HG03354 (cell line): ENCODE measurements at regions not wholly inside any gene's neighbourhood (a gene's known extent, or its start where the extent isn't known, plus 50 kb on each side); places are given as distances from the start of the nearest gene placed in this dataset.

ENCODE experiments used
- ATAC-seq: cut with Tn5 transposase; IDR thresholded peaks from one replicate; pipeline ENCODE4 v1.9.1; 2021; ENCODE audit warnings: mild to moderate bottlenecking; ENCODE audit not compliant: unreplicated experiment, poor library complexity, severe bottlenecking

DNA sequence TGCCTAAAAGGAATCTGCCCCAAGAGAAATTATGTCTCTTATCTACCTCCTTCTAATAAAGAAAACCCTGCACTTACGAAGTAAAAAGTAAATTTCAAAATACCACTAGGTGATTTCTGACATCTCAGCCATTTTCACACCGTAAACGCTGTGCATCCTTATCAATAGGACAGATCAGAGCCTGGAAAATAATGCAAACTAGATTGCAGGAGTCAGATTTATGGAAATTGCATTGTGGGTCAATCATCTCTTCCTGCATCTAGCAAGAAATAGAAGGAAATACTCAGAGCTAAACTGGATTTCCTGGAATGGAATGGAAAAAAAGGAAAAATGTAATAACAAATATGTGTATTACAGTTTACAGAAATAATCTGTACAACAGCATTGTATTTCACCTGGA is 114.3 kb upstream of the PLPPR4 start:
- ATAC-seq, result no peak

DNA sequence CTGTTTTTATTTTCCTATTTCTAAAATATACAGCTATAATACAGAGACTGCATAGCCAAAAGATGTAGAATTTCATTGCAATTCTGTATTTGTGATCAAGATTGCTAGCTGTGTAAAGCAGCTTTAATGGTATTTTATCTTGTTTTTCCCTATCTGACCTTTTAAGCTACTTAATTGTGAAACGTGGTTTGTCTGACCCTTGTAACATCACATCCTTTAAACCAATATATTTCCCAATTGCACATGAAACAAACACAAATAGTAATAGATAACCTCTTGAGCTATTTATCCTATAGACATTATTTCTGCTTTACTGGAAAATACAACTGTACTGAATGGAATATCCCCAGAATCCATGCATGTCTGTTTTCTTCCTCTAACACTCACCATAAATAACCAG is 112.2 kb upstream of the PLPPR4 start:
- no peak for ATAC-seq

DNA sequence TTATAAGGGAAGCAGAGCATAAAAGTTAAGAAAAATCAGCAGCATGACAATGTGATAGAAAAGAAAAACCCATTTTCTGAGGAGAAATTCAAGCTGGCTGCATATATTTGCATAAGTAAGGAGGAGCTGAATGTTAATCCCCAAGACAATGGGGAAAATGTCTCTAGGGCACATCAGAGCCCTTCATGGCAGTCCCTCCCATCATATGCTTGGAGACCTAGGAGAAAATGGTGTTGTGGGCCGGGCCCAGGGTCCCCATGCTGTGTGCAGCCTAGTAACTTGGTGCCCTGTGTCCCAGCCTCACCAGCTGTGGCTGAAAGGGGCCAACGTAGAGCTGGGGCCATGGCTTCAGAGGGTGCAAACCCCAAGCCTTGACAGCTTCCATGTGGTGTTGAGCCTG is 100.6 kb upstream of the PLPPR4 start:
- ATAC-seq, result no peak

DNA sequence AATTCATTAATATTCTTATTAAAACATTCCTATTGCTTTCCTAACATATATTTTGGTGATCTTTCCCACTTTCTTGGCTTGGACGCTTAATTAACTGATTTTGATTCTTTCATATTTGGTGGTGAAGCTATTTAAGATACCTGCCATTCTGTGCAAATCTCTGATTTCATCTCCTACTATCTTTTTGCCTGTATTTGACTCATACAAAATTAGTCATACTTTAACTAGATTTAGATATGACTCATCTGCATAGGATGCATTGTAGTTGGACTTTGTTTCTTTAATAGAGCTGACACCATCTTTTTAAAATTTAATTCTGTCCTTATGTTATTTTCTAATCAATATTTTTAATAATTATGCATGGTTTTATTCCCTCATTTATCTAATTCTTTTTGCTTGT is 93.8 kb upstream of the PLPPR4 start:
- peak; percentile 54 for ATAC-seq

DNA sequence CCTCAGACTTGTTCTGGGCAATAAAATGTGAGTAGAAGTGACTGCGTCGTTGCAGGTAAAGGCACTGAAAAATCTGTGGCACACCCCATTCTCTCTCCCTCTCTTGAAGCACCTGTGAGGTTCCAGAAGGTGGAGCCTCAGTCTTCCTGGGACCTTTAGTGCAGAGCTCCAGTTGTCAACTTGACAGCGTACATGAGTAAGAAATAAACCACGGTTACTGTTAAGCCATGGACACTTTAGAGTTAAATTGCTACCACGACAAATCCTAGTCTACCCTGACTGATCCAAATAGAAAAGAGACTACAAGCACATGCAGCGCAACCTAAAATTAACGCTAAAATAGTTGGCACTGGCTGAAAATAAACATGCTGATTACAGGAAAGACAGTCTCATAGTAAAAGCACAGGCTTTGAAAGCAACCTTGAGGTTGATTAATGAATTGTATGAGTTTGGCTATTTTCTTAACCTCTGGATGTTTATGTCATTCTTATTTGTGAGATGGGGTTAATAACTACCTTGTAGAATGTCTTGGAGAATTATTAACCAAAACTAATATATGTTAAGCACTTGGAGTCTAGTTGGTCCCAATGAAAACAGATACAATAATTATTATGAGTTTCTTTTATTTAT is 93.0 kb upstream of the PLPPR4 start:
- no peak for ATAC-seq

DNA sequence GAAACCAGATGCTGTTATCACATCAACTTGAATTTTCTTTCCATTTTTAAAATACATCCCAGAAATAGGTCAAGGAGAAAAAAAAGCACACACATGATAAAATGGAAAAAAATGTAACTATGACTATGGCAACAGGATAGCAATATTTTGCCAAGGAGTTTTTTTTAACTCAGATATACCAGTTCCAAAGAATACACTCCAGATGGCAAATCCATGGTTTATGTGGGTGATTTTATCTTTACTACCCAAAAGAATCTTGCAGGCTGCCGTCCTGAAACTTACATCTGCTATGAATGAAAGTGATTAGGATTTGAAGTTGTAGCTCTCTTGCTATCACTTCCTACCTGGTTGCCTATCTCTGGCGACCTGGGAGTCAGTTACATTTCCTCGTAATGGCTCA is 91.0 kb upstream of the PLPPR4 start:
- ATAC-seq, result no peak

DNA sequence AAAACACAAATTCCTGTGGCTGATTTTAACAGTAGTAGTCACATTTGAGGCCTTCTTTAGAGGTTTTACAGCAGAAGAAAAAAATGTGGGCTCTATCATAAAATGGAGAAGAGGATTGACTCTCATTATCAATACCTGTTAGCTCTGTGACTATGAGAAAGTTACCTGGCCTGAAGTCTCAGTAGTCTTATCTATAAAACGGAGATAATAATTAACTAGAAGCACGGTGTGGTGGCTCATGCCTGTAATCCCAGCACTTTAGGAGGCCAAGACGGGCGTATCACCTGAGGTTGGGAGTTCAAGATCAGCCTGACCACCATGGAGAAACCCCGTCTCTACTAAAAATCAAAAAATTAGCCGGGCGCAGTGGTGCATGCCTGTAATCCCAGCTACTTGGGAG is 90.4 kb upstream of the PLPPR4 start:
- no peak for ATAC-seq

DNA sequence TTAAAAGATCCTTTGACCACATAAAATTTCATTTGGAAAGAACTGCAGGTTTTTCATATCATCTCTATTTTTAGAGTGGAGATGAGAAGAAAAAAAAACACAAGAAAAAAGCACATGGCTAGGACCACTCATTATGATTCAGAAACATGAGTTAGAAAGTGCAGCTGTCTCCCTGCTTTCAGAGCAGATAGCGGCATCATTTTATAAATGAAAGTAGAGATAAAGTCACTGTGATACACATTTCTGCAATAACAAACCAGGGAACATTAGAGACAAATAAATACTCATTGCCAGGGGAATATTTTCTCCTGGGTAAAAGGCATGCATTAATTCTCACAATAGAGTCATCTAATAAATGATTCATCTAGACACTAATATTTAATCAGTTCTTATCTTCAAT is 87.5 kb upstream of the PLPPR4 start:
- ATAC-seq, result no peak

DNA sequence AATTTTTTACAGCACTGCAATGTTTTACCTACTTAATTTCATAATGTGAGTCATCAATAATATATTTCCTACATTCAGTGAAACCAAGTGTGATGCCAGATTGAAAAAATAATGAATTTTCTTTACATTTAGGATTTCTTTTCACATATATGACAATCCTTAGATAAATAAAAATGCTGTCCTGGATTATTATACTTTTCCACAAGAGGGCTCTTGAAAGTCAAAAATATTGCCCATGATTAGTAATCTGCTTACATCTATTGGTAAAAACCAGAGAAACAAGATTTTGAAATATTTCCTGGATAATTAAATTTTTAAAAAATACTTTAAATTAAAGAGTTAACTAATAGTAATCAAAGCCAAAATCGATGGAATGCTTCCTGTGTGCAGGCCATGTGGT is 86.8 kb upstream of the PLPPR4 start:
- no peak for ATAC-seq

DNA sequence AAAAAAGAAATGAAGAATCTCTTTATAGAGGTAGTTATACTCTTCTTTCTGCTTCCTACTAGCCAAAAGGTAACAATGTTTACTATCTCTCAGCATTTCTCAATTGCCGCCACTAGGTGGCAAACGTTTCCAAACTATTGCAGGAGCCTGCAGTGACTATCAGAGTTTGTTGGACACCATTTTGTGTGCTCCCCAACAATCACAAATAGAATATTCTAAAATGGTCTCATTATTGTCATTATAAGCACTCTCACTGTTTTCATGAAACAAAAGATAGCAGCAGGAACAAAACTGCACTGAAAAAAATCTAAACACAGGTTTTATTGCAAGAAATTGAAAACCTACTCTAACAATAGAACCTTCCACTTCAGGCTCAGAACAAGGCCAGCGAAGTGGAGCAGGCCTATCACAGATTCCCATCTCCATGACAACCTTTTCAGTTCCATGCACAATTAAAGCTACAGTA is 83.9 kb upstream of the PLPPR4 start:
- peak; percentile 99 for ATAC-seq

DNA sequence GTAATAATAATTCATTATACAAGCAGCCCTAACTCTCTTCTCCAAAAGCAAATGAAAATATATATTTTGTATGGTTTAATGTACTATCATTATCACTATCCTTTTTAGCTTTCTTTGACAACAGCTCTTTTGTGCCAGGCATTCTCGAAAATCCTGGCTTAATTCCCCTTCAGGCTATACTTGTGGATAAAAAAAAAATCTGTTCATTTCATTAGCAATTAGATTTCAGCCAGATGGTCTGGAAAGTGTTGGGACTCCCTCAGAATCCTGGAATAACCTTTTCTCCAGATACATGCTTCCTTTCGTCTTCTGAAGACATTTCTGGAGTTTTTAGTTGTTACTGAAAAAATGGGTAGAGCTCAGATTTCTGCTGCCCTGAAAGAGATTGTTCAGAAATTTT is 83.4 kb upstream of the PLPPR4 start:
- ATAC-seq, result no peak

DNA sequence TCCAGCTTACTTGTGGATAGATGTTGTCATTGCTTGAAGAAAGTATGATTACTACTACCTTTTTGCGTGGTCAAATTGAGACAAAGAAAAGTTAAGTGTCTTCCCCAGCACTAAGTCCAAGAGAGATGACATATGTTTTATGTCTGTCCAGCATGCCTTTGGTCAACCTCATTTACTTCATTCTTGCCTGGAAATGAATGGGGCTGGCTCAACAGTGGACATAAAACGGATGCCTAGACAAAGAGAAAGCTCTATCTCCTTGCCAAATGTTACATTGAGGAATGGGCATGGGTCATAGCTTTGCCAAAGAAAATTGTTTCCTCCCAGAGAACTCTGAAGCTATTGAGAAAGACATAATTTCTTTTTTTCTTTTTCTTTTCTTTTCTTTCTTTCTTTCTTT is 82.4 kb upstream of the PLPPR4 start:
- no peak for ATAC-seq

DNA sequence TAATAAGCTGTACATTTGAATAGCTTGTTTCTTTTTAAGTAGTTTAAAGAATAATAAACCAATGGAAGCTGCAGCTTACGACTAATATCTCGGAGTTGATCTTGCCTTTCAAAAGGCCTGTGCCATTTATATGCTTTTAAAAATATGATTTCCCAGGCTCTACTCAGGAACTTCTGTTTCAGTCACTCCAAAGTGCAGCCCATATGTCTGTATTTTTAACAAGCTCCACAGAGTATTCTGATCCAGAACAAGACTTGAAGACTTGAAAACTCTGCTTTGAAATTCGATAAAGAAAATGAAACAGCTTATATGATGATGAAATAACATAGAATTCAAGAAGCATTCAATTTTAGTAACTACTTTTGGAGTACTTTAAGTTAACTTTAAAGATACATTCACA is 79.1 kb upstream of the PLPPR4 start:
- no peak for ATAC-seq

DNA sequence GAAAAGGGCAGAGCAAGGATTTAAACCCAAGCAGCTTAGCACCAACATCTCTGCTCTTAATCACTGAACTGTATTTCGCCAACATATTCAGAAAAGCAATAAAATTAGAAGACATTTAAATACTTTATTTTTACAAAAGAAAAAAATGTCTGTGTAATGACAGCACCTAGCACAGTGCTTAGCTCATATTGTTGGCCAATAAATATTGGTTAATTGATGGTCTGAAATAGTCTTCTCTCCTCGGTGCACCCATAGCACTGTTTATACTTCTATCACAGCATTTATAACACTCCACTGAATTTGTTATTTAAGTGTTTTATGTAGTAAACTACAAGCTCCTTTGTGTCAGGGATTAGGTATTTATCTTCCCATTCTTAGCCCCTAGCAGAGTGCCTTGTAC is 70.9 kb upstream of the PLPPR4 start:
- ATAC-seq, result no peak

DNA sequence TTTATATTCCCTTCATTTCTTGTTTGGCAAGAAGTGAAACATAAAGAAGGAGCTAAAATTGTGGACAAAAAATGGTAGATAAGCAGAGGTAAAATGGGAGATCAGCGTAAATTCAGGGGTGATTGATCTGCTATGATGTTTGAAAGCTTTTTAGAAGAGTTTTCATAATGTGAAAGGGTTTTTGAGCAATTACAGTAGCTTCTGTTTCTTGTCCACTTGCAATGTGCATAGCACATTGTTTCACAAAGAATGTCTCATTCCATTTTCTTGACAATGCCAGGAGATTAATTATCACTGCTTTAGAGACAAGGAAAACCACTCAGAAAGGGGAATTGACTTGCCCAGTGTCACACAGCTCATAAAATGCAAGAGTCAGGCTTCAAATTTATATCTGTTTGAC is 65.9 kb upstream of the PLPPR4 start:
- ATAC-seq, result no peak

DNA sequence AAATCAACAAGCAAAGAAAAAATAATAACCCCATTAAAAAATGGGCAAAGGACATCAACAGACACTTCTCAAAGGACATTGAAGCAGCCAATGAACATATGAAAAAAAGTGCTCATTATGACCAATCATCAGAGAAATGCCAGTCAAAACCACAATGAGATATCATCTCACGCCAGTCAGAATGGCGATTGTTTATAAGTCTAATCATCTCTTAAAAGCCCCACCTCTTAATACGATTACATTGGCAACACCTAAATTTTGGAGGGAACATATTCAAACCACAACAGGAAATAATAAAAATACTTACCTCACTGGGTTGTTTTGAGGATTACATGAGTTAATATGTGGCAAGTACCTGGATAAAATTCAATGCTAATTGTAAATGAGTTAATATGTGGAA is 57.1 kb upstream of the PLPPR4 start:
- ATAC-seq, result no peak
